GM21529 (cell line): ENCODE measurements at regions not wholly inside any gene's neighbourhood (a gene's known extent, or its start where the extent isn't known, plus 50 kb on each side); places are given as distances from the start of the nearest gene placed in this dataset.
"Not testable (repeated sequence)": the region's sequence is repeated elsewhere in the genome, so short reads cannot be mapped to it uniquely, and the experiment has no call there.

ENCODE experiments used
- ATAC-seq: cut with Tn5 transposase; IDR thresholded peaks from one replicate; pipeline ENCODE4 v1.9.1; 2021; ENCODE audit not compliant: unreplicated experiment

- ATAC-seq, result no peak
Observed at GRCh38 chr1:121518726-121519041, 333.9 kb downstream of the SRGAP2C start.

GRCh38 chr1:121519042-121519755 lies 334.4 kb downstream of the SRGAP2C start:
- no peak for ATAC-seq

- not testable (repeated sequence) for ATAC-seq
Observed at GRCh38 chr1:121519756-121520286, 335.0 kb downstream of the SRGAP2C start.

- no peak for ATAC-seq
Observed at GRCh38 chr1:121522061-121522759, 337.4 kb downstream of the SRGAP2C start.

GRCh38 chr1:121523112-121523511 lies 338.3 kb downstream of the SRGAP2C start:
- ATAC-seq, result not testable (repeated sequence)

GRCh38 chr1:121525355-121525754 lies 340.6 kb downstream of the SRGAP2C start:
- no peak for ATAC-seq

- not testable (repeated sequence) for ATAC-seq
Observed at GRCh38 chr1:121528958-121529357, 344.2 kb downstream of the SRGAP2C start.

GRCh38 chr1:121530026-121530425 lies 345.3 kb downstream of the SRGAP2C start:
- not testable (repeated sequence) for ATAC-seq

- ATAC-seq, result not testable (repeated sequence)
Observed at GRCh38 chr1:121531747-121532146, 347.0 kb downstream of the SRGAP2C start.

- ATAC-seq, result not testable (repeated sequence)
Observed at GRCh38 chr1:121538148-121538547, 353.4 kb downstream of the SRGAP2C start.

- no peak for ATAC-seq
Observed at GRCh38 chr1:121538943-121539575, 354.3 kb downstream of the SRGAP2C start.

GRCh38 chr1:121543988-121544387 lies 359.2 kb downstream of the SRGAP2C start:
- ATAC-seq, result not testable (repeated sequence)

GRCh38 chr1:121544500-121544899 lies 359.7 kb downstream of the SRGAP2C start:
- no peak for ATAC-seq

- not testable (repeated sequence) for ATAC-seq
Observed at GRCh38 chr1:121545899-121546298, 361.1 kb downstream of the SRGAP2C start.

GRCh38 chr1:121546830-121547591 lies 362.2 kb downstream of the SRGAP2C start:
- no peak for ATAC-seq

GRCh38 chr1:121547726-121548125 lies 363.0 kb downstream of the SRGAP2C start:
- ATAC-seq, result not testable (repeated sequence)

- not testable (repeated sequence) for ATAC-seq
Observed at GRCh38 chr1:121550817-121551216, 366.0 kb downstream of the SRGAP2C start.

- ATAC-seq, result not testable (repeated sequence)
Observed at GRCh38 chr1:121551491-121551890, 366.7 kb downstream of the SRGAP2C start.

- not testable (repeated sequence) for ATAC-seq
Observed at GRCh38 chr1:121556560-121556959, 371.8 kb downstream of the SRGAP2C start.

GRCh38 chr1:121558034-121558433 lies 373.3 kb downstream of the SRGAP2C start:
- not testable (repeated sequence) for ATAC-seq

GRCh38 chr1:121558514-121558913 lies 373.7 kb downstream of the SRGAP2C start:
- ATAC-seq, result no peak
